ENCODE measurements at regions not wholly inside any gene's neighbourhood (a gene's known extent, or its start where the extent isn't known, plus 50 kb on each side); places are given as distances from the start of the nearest gene placed in this dataset.

DNA sequence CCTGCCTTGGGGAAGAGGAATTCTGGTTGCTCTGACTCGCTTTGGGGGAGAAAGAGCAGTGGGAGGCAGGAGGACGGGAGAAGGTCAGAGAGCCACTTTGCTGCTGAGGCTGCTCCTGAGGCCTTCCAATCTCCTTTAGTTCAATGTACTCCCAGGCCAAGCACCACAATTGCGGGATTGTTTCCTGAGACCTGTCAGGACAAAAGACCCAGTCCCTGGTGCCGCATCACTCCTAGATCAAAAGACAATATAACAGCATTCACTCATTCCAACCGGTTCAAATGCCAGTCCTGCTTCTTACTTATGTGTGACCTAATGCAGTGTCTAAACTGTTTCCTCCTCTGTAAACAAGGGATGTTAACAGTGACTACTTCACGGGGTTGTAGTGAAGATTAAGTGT lies 106.4 kb downstream of the TRIML1 start:
- Histone ChIP-seq H3K27ac (ENCODE audit: low read depth, low read length) (no peak overlapping the region), H3K4me1 (ENCODE audit: control insufficient read depth, insufficient read depth, low read length, unreplicated experiment) (no peaks in the 10 kb centered on the region), H3K36me3 (ENCODE audit: insufficient read depth, low read length) (no peaks in the 10 kb centered on the region), H3K27me3 (ENCODE audit: insufficient read depth, low read length) (no peaks in the 10 kb centered on the region), H3K79me2 (ENCODE audit: control insufficient read depth, insufficient read depth, low read length, unreplicated experiment) (no peaks in the 10 kb centered on the region), H3K4me3 (ENCODE audit: low read depth, low read length) (no peak overlapping the region), H2AFZ (ENCODE audit: low read length, unreplicated experiment) (no peak overlapping the region)

DNA sequence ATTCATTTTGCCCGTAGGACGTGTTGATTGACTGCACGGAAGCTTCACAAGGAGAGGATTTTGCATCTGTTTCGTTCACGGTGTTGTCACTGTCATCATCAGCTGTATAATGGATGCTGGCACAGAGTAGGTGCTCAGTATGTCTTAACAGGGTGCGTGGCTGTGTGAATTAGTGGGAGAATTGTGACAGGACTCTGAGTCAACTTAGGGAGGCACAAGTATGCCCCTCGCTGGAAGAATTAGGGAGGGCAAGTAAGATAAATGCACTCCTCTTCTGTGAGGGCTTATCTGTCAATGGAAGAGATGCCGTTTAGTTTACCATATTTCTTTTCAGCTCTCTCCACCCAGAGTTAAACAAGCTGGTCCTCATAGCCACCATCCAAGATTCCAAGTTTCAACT lies 107.2 kb downstream of the TRIML1 start:
- Histone ChIP-seq H3K4me3 (ENCODE audit: low read depth, low read length) (no peak overlapping the region), H3K79me2 (ENCODE audit: control insufficient read depth, insufficient read depth, low read length, unreplicated experiment) (no peaks in the 10 kb centered on the region), H3K27me3 (ENCODE audit: insufficient read depth, low read length) (no peaks in the 10 kb centered on the region), H3K27ac (ENCODE audit: low read depth, low read length) (no peak overlapping the region), H2AFZ (ENCODE audit: low read length, unreplicated experiment) (no peak overlapping the region), H3K4me1 (ENCODE audit: control insufficient read depth, insufficient read depth, low read length, unreplicated experiment) (no peaks in the 10 kb centered on the region), H3K36me3 (ENCODE audit: insufficient read depth, low read length) (no peaks in the 10 kb centered on the region)

DNA sequence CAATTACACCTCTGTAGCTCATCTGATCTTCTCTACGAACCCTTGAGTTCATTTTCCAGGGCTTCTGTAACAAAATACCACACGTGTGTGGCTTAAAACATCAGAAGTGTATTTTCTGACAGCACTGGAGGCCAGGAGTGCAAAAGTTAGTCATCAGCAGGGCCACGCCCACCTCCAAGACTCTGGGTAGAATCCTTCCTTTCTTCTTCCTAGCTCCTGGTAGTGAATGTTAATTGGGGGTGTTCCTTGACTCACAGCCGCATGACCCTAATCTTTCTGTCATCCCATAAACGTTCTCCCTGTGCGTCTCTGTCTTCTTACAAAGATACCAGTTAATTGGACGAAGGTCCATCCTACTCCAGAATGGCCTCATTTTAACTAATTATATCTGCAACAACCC lies 115.0 kb downstream of the TRIML1 start:
- Histone ChIP-seq H3K27ac (ENCODE audit: low read depth, low read length) (no peak overlapping the region), H3K4me1 (ENCODE audit: control insufficient read depth, insufficient read depth, low read length, unreplicated experiment) (no peaks in the 10 kb centered on the region), H3K36me3 (ENCODE audit: insufficient read depth, low read length) (no peaks in the 10 kb centered on the region), H3K27me3 (ENCODE audit: insufficient read depth, low read length) (no peaks in the 10 kb centered on the region), H3K79me2 (ENCODE audit: control insufficient read depth, insufficient read depth, low read length, unreplicated experiment) (no peaks in the 10 kb centered on the region), H3K4me3 (ENCODE audit: low read depth, low read length) (no peak overlapping the region), H2AFZ (ENCODE audit: low read length, unreplicated experiment) (no peak overlapping the region)

DNA sequence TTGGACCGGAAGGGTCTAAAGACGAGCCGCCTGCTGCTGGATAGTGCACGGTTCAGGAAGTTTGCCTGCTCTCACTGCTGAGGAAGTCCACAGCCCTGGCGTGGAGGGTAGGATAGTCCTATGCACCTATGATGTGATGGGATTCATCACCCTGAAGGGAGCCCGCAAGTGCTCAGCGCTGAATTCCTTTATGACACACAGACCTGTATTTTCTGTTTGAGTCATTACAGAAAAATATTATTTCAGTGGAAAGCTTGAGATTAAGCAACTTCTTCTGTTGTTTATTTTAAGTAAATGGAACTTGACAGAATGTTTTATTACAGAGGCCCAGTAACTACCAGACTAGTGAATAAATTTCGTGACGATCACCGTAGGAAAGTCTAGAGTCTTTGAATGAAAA lies 123.2 kb downstream of the TRIML1 start:
- Histone ChIP-seq H3K79me2 (ENCODE audit: control insufficient read depth, insufficient read depth, low read length, unreplicated experiment) (no peaks in the 10 kb centered on the region), H3K27me3 (ENCODE audit: insufficient read depth, low read length) (no peaks in the 10 kb centered on the region), H3K36me3 (ENCODE audit: insufficient read depth, low read length) (no peaks in the 10 kb centered on the region), H3K4me3 (ENCODE audit: low read depth, low read length) (no peak overlapping the region), H3K27ac (ENCODE audit: low read depth, low read length) (peak overlapping the region; percentile 62), H3K4me1 (ENCODE audit: control insufficient read depth, insufficient read depth, low read length, unreplicated experiment) (peaks cover 13% of the 10 kb centered on the region), H2AFZ (ENCODE audit: low read length, unreplicated experiment) (no peak overlapping the region)

DNA sequence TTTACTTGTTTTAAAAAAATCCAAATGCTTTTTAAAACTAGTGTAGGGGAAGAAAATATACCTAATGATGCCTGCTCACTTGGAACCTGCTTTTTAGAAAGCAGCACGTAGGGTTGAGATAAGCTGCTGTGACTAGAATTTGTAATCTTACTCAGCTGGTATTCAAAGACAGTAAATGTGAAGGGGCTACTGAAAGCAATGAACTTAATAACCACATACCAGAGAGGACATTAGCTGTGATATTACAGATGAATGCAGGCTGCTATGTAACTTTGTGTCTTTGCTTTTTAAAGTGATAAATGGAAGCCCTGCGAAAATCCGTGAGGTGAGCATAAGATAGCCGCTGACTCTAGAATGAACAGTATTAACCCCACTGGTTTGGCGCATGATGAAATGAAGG lies 124.1 kb downstream of the TRIML1 start:
- peak overlapping the region; percentile 62 for H3K27ac ChIP-seq (ENCODE audit: low read depth, low read length)
- no peaks in the 10 kb centered on the region for H3K27me3 ChIP-seq (ENCODE audit: insufficient read depth, low read length)
- no peak overlapping the region for H2AFZ ChIP-seq (ENCODE audit: low read length, unreplicated experiment)
- H3K79me2 ChIP-seq (ENCODE audit: control insufficient read depth, insufficient read depth, low read length, unreplicated experiment) = no peaks in the 10 kb centered on the region
- H3K36me3 ChIP-seq (ENCODE audit: insufficient read depth, low read length) = no peaks in the 10 kb centered on the region
- peaks cover 13% of the 10 kb centered on the region for H3K4me1 ChIP-seq (ENCODE audit: control insufficient read depth, insufficient read depth, low read length, unreplicated experiment)
- no peak overlapping the region for H3K4me3 ChIP-seq (ENCODE audit: low read depth, low read length)

DNA sequence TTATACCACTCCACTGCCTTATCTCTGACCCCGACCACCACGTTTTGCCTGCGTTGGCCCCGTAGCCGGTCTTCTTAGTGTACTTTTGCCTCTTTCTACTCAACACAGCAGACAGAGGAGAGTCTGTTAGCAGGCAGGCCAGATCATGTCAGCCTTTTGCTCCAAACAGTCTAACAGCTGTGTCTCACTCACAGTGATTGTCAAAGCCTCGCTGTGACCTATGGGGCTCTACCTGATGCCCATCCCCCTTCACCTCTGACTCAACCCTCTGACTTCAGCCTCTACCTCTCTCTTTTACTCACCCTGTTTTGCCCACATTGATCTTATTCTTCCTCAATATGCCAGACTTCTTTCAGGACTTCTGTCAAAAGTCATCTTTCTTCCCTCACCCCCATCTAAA lies 127.1 kb downstream of the TRIML1 start:
- no peaks in the 10 kb centered on the region for H3K79me2 ChIP-seq (ENCODE audit: control insufficient read depth, insufficient read depth, low read length, unreplicated experiment)
- no peaks in the 10 kb centered on the region for H3K27me3 ChIP-seq (ENCODE audit: insufficient read depth, low read length)
- no peak overlapping the region for H2AFZ ChIP-seq (ENCODE audit: low read length, unreplicated experiment)
- no peak overlapping the region for H3K4me3 ChIP-seq (ENCODE audit: low read depth, low read length)
- no peaks in the 10 kb centered on the region for H3K36me3 ChIP-seq (ENCODE audit: insufficient read depth, low read length)
- H3K27ac ChIP-seq (ENCODE audit: low read depth, low read length) = no peak overlapping the region
- peaks cover 13% of the 10 kb centered on the region for H3K4me1 ChIP-seq (ENCODE audit: control insufficient read depth, insufficient read depth, low read length, unreplicated experiment)

DNA sequence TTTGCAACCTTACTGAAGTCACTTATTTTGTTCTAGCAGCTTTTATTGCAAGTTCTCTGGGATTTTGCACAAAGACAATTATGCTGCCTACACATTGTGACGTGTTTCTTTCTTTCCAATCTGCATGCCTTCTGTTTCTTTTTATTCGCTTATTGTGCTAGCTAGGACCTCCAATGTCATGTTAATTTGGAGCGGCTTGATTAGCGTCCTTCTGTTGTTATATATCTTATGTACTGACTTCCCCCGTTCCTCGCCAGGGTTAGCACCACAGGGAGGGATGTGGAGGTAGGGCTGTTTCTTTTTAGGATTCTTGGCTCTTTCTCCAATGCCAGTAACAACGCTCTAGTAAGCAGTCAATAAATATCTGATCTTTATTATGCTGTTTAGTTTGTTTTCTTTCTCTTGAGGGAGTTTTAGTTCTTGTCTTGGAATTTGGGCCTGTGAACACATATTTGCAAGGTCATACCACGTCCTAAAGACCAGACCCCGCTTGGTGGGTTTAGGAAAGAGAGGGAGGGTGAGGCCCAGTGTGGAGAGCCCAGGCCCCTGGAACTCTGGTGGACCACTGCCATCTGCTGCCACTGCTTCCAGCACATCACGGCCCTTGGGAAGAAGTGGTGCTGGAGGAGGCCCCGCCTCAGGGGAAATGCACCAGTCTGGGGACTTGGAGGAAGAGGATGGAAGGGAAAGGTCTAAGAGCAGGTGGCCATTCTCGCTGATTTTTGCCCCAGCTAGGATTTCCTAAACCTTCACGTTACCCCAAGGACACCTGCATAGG lies 129.1 kb downstream of the TRIML1 start:
- no peak overlapping the region for H3K27ac ChIP-seq (ENCODE audit: low read depth, low read length)
- H3K4me1 ChIP-seq (ENCODE audit: control insufficient read depth, insufficient read depth, low read length, unreplicated experiment) = peaks cover under 1% of the 10 kb centered on the region
- H3K4me3 ChIP-seq (ENCODE audit: low read depth, low read length) = no peak overlapping the region
- H2AFZ ChIP-seq (ENCODE audit: low read length, unreplicated experiment) = no peak overlapping the region
- no peaks in the 10 kb centered on the region for H3K27me3 ChIP-seq (ENCODE audit: insufficient read depth, low read length)
- no peaks in the 10 kb centered on the region for H3K36me3 ChIP-seq (ENCODE audit: insufficient read depth, low read length)
- H3K79me2 ChIP-seq (ENCODE audit: control insufficient read depth, insufficient read depth, low read length, unreplicated experiment) = no peaks in the 10 kb centered on the region

DNA sequence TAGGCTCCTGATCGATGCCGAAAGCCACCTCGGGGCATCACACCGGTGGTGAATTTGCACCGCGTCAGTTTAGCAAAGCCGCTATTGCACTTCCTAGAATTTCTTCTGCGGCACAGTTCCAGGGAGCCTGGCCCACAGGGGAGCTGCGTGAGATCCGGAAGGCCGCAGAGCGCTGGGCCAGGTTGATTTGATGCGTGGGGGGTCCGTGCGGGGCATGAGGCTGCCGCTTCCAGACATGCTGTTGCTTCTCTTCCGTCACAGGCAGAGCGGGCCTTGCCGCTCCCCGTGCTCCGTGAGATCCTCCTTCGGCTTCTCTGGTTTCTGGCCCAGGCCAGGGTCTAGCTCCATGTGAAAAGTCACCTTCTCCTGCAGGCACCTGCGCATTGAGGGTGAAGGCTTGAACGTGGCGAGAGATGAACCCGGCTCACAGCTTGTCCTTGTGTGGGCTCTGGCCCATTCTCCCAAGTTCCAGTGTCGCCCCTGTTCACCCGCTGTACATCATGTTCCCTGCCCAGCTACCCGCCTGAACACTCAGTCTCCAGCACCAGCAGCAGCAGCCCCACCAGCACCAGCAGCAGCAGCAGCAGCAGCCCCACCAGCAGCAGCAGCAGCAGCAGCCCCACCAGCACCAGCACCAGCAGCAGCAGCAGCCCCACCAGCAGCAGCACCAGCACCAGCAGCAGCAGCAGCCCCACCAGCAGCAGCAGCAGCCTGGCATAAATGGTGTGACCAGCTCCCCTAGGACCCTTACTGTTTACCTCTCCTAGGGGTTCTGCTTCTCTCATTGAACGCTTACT lies 131.2 kb downstream of the TRIML1 start:
- H3K27ac ChIP-seq (ENCODE audit: low read depth, low read length) = no peak overlapping the region
- no peaks in the 10 kb centered on the region for H3K4me1 ChIP-seq (ENCODE audit: control insufficient read depth, insufficient read depth, low read length, unreplicated experiment)
- H3K36me3 ChIP-seq (ENCODE audit: insufficient read depth, low read length) = no peaks in the 10 kb centered on the region
- no peak overlapping the region for H2AFZ ChIP-seq (ENCODE audit: low read length, unreplicated experiment)
- H3K4me3 ChIP-seq (ENCODE audit: low read depth, low read length) = no peak overlapping the region
- H3K79me2 ChIP-seq (ENCODE audit: control insufficient read depth, insufficient read depth, low read length, unreplicated experiment) = no peaks in the 10 kb centered on the region
- no peaks in the 10 kb centered on the region for H3K27me3 ChIP-seq (ENCODE audit: insufficient read depth, low read length)

DNA sequence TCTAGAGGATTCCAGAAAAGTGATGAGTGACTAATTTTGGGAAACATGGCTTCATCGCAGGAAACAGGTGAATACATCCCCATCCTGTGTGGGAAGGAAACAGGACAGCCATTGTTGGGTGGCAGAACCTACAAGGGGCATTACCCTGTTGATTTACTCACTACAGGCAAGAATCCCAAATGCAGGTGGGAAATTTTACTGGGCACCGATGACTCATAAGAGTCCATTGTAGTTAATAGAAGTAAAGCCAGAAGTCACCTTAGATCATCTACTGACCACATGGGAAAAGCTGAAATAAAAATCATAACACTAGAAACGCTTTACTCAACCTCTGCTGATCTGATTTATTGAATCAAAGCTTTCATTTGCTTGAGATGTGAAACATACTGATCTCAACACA lies 136.4 kb downstream of the TRIML1 start:
- no peak overlapping the region for H3K27ac ChIP-seq (ENCODE audit: low read depth, low read length)
- no peaks in the 10 kb centered on the region for H3K79me2 ChIP-seq (ENCODE audit: control insufficient read depth, insufficient read depth, low read length, unreplicated experiment)

DNA sequence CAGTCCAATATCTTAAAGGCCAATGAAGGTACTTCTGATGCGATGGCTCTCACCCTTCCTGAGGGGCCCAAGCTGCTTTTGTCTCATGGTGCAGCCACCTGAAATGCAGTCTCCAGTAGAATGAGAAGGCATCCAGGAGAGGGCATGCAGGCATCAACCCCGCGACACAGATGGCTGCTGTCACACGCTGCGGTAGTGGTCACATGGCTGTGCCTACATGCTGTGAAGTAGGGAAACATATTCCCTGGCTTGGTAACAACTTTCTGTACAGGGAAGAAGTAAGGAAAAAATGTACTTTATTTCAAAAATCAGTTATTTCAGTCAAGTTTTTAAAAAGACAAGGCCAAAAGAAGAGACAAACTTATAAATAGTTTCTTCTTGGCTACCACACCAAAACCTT lies 139.9 kb downstream of the TRIML1 start:
- Histone ChIP-seq H3K36me3 (ENCODE audit: insufficient read depth, low read length) (no peaks in the 10 kb centered on the region), H3K79me2 (ENCODE audit: control insufficient read depth, insufficient read depth, low read length, unreplicated experiment) (no peaks in the 10 kb centered on the region), H2AFZ (ENCODE audit: low read length, unreplicated experiment) (no peak overlapping the region), H3K27me3 (ENCODE audit: insufficient read depth, low read length) (peaks cover 14% of the 10 kb centered on the region; the same call in 1 of the 2 replicates), H3K27ac (ENCODE audit: low read depth, low read length) (no peak overlapping the region), H3K4me1 (ENCODE audit: control insufficient read depth, insufficient read depth, low read length, unreplicated experiment) (no peaks in the 10 kb centered on the region), H3K4me3 (ENCODE audit: low read depth, low read length) (no peak overlapping the region)

More for the DNA sequence above, 136.4 kb downstream of the TRIML1 start:
- Histone ChIP-seq H3K27me3 (ENCODE audit: insufficient read depth, low read length) (no peaks in the 10 kb centered on the region), H2AFZ (ENCODE audit: low read length, unreplicated experiment) (no peak overlapping the region), H3K4me3 (ENCODE audit: low read depth, low read length) (no peak overlapping the region), H3K4me1 (ENCODE audit: control insufficient read depth, insufficient read depth, low read length, unreplicated experiment) (no peaks in the 10 kb centered on the region), H3K36me3 (ENCODE audit: insufficient read depth, low read length) (no peaks in the 10 kb centered on the region)
